Neural cell (in vitro differentiated cells): ENCODE measurements at regions not wholly inside any gene's neighbourhood (a gene's known extent, or its start where the extent isn't known, plus 50 kb on each side); places are given as distances from the start of the nearest gene placed in this dataset.

Source experiments
- H2AFZ ChIP-seq: fragments of 200-600, 300-800 bp; sonication (generic), shearing (Covaris generic); 2 replicates; pipeline ENCODE4 v1.6.0; 2014; ENCODE audit warnings: low read depth, mild to moderate bottlenecking, antibody characterized with exemption, low read length, moderate library complexity
- H3F3A ChIP-seq: fragments of 200-600 bp; shearing (Covaris generic); 2 replicates; pipeline ENCODE4 v1.6.1; 2016; ENCODE audit warnings: mild to moderate bottlenecking, moderate library complexity, mixed read lengths, antibody characterized with exemption, low read length; ENCODE audit not compliant: insufficient read depth, poor library complexity, severe bottlenecking
- H3K27ac ChIP-seq: fragments of 200-600, 300-800 bp; sonication (generic), shearing (Covaris generic); 2 replicates; pipeline ENCODE4 v1.5.1; 2014; ENCODE audit warnings: mild to moderate bottlenecking, low read length, moderate library complexity
- H3K27me3 ChIP-seq: fragments of 300-800, 200-600 bp; sonication (generic), shearing (Covaris generic); 2 replicates; pipeline ENCODE4 v1.6.0; 2014; ENCODE audit warnings: mild to moderate bottlenecking, low read depth, low read length, moderate library complexity; ENCODE audit not compliant: insufficient read depth
- H3K36me3 ChIP-seq: fragments of 300-800, 200-600 bp; sonication (generic), shearing (Covaris generic); 2 replicates; pipeline ENCODE4 v1.5.1; 2014; ENCODE audit warnings: mild to moderate bottlenecking, antibody characterized with exemption, low read length, moderate library complexity; ENCODE audit not compliant: insufficient read depth
- H3K4me2 ChIP-seq: fragments of 300-800, 200-600 bp; sonication (generic), shearing (Covaris generic); 2 replicates; pipeline ENCODE4 v1.6.0; 2014; ENCODE audit warnings: mild to moderate bottlenecking, low read length
- H3K4me3 ChIP-seq: fragments of 300-800, 200-600 bp; sonication (generic), shearing (Covaris generic); 2 replicates; pipeline ENCODE4 v1.5.1; 2014; ENCODE audit warnings: mild to moderate bottlenecking, low read length, moderate library complexity
- H3K79me2 ChIP-seq: fragments of 200-600 bp; shearing (Covaris generic); replicated peaks from 2 replicates; pipeline ENCODE4 v1.6.0; 2014; ENCODE audit warnings: mild to moderate bottlenecking, low read length, moderate library complexity; ENCODE audit not compliant: insufficient read depth
- H3K9ac ChIP-seq: fragments of 300-800, 200-600 bp; sonication (generic), shearing (Covaris generic); 2 replicates; pipeline ENCODE4 v1.6.1; 2016; ENCODE audit warnings: mild to moderate bottlenecking, low read length, mixed read lengths
- H3K9me2 ChIP-seq: fragments of 200-600 bp; shearing (Covaris generic); 2 replicates; pipeline ENCODE4 v1.6.1; 2016; ENCODE audit warnings: mild to moderate bottlenecking, low read length, mixed read lengths; ENCODE audit not compliant: insufficient read depth
- H3K9me3 ChIP-seq: fragments of 200-600, 300-800 bp; sonication (generic), shearing (Covaris generic); 2 replicates; pipeline ENCODE4 v1.6.1; 2016; ENCODE audit warnings: mild to moderate bottlenecking, mixed run types, low read length, moderate library complexity, mixed read lengths
- H4K20me1 ChIP-seq: fragments of 200-600 bp; shearing (Covaris generic); 2 replicates; pipeline ENCODE4 v1.6.1; 2016; ENCODE audit warnings: mild to moderate bottlenecking, mixed run types; ENCODE audit not compliant: insufficient read depth
- CTCF ChIP-seq: fragments of 450-650 bp; IDR thresholded peaks from 2 replicates; pipeline ENCODE4 v1.5.1; 2014; ENCODE audit warnings: antibody characterized with exemption, mild to moderate bottlenecking, moderate library complexity; ENCODE audit not compliant: poor library complexity, severe bottlenecking
- EP300 ChIP-seq: fragments of 450-650 bp; conservative IDR thresholded peaks from 2 replicates; pipeline ENCODE4 v1.6.1; 2014; ENCODE audit warnings: antibody characterized with exemption, mild to moderate bottlenecking, moderate library complexity; ENCODE audit not compliant: poor library complexity, severe bottlenecking
- EZH2 ChIP-seq: fragments of 200-600, 300-800 bp; shearing (Covaris generic), sonication (generic); IDR thresholded peaks from 2 replicates; pipeline ENCODE4 v1.6.1; 2014; ENCODE audit warnings: antibody characterized with exemption, low read length, borderline replicate concordance, mild to moderate bottlenecking; ENCODE audit not compliant: insufficient read depth, poor library complexity, severe bottlenecking
- MXI1 ChIP-seq: fragments of 450-650 bp; conservative IDR thresholded peaks from 2 replicates; pipeline ENCODE4 v1.6.1; 2014; ENCODE audit warnings: antibody characterized with exemption, mild to moderate bottlenecking; ENCODE audit not compliant: poor library complexity, severe bottlenecking
- POLR2AphosphoS5 ChIP-seq: IDR thresholded peaks from 2 replicates; pipeline ENCODE4 v1.6.1; 2012
- RAD21 ChIP-seq: fragments of 450-650 bp; conservative IDR thresholded peaks from 2 replicates; pipeline ENCODE4 v1.6.1; 2014; ENCODE audit warnings: antibody characterized with exemption, mild to moderate bottlenecking, moderate library complexity
- REST ChIP-seq: IDR thresholded peaks from 2 replicates; pipeline ENCODE4 v1.6.1; 2012; ENCODE audit warnings: borderline replicate concordance
- SMC3 ChIP-seq: fragments of 450-650 bp; conservative IDR thresholded peaks from 2 replicates; pipeline ENCODE4 v1.6.1; 2014; ENCODE audit warnings: antibody characterized with exemption, mild to moderate bottlenecking, moderate library complexity; ENCODE audit not compliant: poor library complexity
- TAF1 ChIP-seq: IDR thresholded peaks from 2 replicates; pipeline ENCODE4 v1.6.1; 2012; ENCODE audit warnings: low read depth

GRCh38 chrX:96619588-96619987, 65.1 kb upstream of the DIAPH2 start:
- H3K79me2 ChIP-seq: no peaks in the 10 kb centered on the region
- no peak overlapping the region for H3K9ac ChIP-seq
- no peaks in the 10 kb centered on the region for H3K36me3 ChIP-seq
- H3K9me3 ChIP-seq: no peaks in the 10 kb centered on the region
- no peak overlapping the region for H3K4me3 ChIP-seq
- no peak overlapping the region for H2AFZ ChIP-seq
- no peaks in the 10 kb centered on the region for H3K9me2 ChIP-seq
- no peaks in the 10 kb centered on the region for H4K20me1 ChIP-seq
- H3K27ac ChIP-seq: no peak overlapping the region
- H3K4me2 ChIP-seq: no peak overlapping the region
- no peak for TF ChIP-seq EP300
- TF ChIP-seq EZH2: no peak
- TF ChIP-seq REST: no peak
- no peak for TF ChIP-seq SMC3
- no peak for TF ChIP-seq RAD21
- no peak for TF ChIP-seq CTCF
- no peak for TF ChIP-seq MXI1
- TF ChIP-seq POLR2AphosphoS5: no peak
- no peak for TF ChIP-seq TAF1
- H3F3A ChIP-seq: no peaks in the 10 kb centered on the region
- H3K27me3 ChIP-seq: no peaks in the 10 kb centered on the region

GRCh38 chrX:96621811-96622210, 62.8 kb upstream of the DIAPH2 start:
- Histone ChIP-seq H3K9ac (no peak overlapping the region), H3K4me2 (no peak overlapping the region), H4K20me1 (no peaks in the 10 kb centered on the region), H3K4me3 (no peak overlapping the region), H3K27ac (no peak overlapping the region), H3K27me3 (no peaks in the 10 kb centered on the region), H3F3A (no peaks in the 10 kb centered on the region), H2AFZ (no peak overlapping the region), H3K36me3 (no peaks in the 10 kb centered on the region), H3K9me3 (no peaks in the 10 kb centered on the region), H3K9me2 (no peaks in the 10 kb centered on the region), H3K79me2 (no peaks in the 10 kb centered on the region)
- no peak for TF ChIP-seq RAD21
- no peak for TF ChIP-seq POLR2AphosphoS5
- TF ChIP-seq MXI1: no peak
- TF ChIP-seq SMC3: no peak
- no peak for TF ChIP-seq EZH2
- no peak for TF ChIP-seq CTCF
